ENCODE measurements at regions not wholly inside any gene's neighbourhood (a gene's known extent, or its start where the extent isn't known, plus 50 kb on each side); places are given as distances from the start of the nearest gene placed in this dataset.

DNA sequence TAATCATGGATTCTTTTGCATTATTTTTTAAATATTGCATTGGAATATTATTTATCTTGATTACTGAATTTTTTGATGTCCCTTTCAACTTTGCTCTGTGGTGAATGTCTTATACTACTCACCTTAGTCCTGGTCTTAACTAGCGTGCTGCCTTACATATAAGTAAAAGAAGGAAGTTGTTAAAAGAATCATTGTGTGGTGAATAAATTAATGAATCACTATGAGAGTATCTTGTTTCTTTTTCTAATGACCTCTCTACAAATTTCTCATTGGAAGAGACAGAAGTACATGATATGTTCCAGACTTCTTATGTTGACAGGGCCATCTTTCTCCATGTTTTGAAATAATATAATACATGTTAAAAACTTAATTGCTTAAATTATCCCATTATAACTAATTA lies 432.6 kb upstream of the MMADHC start:
- no peak overlapping the region for H2AFZ ChIP-seq (ENCODE audit: low read depth)
- H3K27ac ChIP-seq (ENCODE audit: low read depth in 2 of 2, low read length in 1 of 2), result no peak overlapping the region
- CTCF ChIA-PET, result no interaction called here
- no peaks in the 10 kb centered on the region for H3K9me2 ChIP-seq
- 86% methylated on average over 1 of the region's 1 CpG for WGBS (ENCODE audit: low lambda C conversion rate)
- no peak for DNase-seq
- POLR2A ChIA-PET, result no interaction called here
- no peaks in the 10 kb centered on the region for H3K79me2 ChIP-seq (ENCODE audit: insufficient read depth)
- TF ChIP-seq GABPA (IDR thresholded peaks at IDR 0.05; ENCODE audit: low read depth) (no peak), RXRA (IDR thresholded peaks at IDR 0.05; ENCODE audit: borderline replicate concordance, low read depth) (no peak), CHD2 (IDR thresholded peaks at IDR 0.05; ENCODE audit: low read length, partially characterized antibody) (no peak), FOXJ3 (CRISPR knock-in tag; IDR thresholded peaks at IDR 0.05) (no peak), POLR2AphosphoS5 (IDR thresholded peaks at IDR 0.05; ENCODE audit: low read depth, low read length) (no peak)
- H3K4me1 ChIP-seq (ENCODE audit: control insufficient read depth in 1 of 2, insufficient read depth in 2 of 2, low read depth in 1 of 2, low read length in 1 of 2), result no peaks in the 10 kb centered on the region
- no peaks in the 10 kb centered on the region for H4K20me1 ChIP-seq (ENCODE audit: insufficient read depth)
- no peaks in the 10 kb centered on the region for H3K36me3 ChIP-seq (replicated peaks in 1 of 2; ENCODE audit: control insufficient read depth in 1 of 2, insufficient read depth in 2 of 2, low read length in 1 of 2)
- no peaks in the 10 kb centered on the region for H3K9me3 ChIP-seq
- H3F3A ChIP-seq (replicated peaks; ENCODE audit: insufficient read depth), result no peaks in the 10 kb centered on the region
- H3K4me3 ChIP-seq (ENCODE audit: low read depth in 2 of 2, low read length in 1 of 2), result no peak overlapping the region
- H3K4me2 ChIP-seq, result no peak overlapping the region
- no peak overlapping the region for H3K9ac ChIP-seq
- H3K27me3 ChIP-seq (ENCODE audit: insufficient read depth), result no peaks in the 10 kb centered on the region

DNA sequence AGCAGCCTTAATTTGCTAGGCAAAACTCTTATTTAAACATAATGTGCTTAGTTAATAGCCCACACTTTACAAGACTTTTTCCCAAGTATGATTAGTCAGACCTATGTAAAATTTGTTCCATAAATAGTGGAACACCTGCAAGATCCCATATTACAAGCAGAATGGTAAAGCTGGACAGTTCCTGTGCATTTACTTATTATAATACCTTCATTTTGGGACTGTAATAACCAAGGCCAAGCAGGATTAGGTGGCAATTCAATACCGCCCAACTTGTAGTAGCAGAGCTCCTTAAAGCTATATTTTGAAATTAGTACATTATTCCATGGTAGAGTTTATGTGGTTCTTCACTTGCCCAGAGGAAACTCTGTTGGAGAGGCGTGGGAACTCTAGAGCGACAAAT lies 431.5 kb upstream of the MMADHC start:
- Histone ChIP-seq H3K4me2 (no peak overlapping the region), H3K4me1 (ENCODE audit: control insufficient read depth in 1 of 2, insufficient read depth in 2 of 2, low read depth in 1 of 2, low read length in 1 of 2) (no peaks in the 10 kb centered on the region), H3K9me3 (no peaks in the 10 kb centered on the region), H3K27ac (ENCODE audit: low read depth in 2 of 2, low read length in 1 of 2) (no peak overlapping the region), H3K4me3 (ENCODE audit: low read depth in 2 of 2, low read length in 1 of 2) (no peak overlapping the region), H3K36me3 (replicated peaks in 1 of 2; ENCODE audit: control insufficient read depth in 1 of 2, insufficient read depth in 2 of 2, low read length in 1 of 2) (no peaks in the 10 kb centered on the region), H2AFZ (ENCODE audit: low read depth) (no peak overlapping the region), H3K79me2 (ENCODE audit: insufficient read depth) (no peaks in the 10 kb centered on the region), H3K9me2 (no peaks in the 10 kb centered on the region), H3K27me3 (ENCODE audit: insufficient read depth) (no peaks in the 10 kb centered on the region), H4K20me1 (ENCODE audit: insufficient read depth) (no peaks in the 10 kb centered on the region), H3K9ac (no peak overlapping the region), H3F3A (replicated peaks; ENCODE audit: insufficient read depth) (no peaks in the 10 kb centered on the region)
- no peak for TF ChIP-seq SIN3A (IDR thresholded peaks at IDR 0.05; ENCODE audit: borderline replicate concordance, low read depth, low read length)
- TF ChIP-seq GABPA (IDR thresholded peaks at IDR 0.05; ENCODE audit: low read depth), result no peak
- no peak for TF ChIP-seq EP300 (IDR thresholded peaks at IDR 0.05; ENCODE audit: borderline replicate concordance in 1 of 2, low read depth in 1 of 2, low read length in 1 of 2)
- TF ChIP-seq RFX5 (IDR thresholded peaks at IDR 0.05; ENCODE audit: low read length), result no peak
- TF ChIP-seq RXRA (IDR thresholded peaks at IDR 0.05; ENCODE audit: borderline replicate concordance, low read depth), result no peak
- no peak for TF ChIP-seq GATA2 (CRISPR knock-in tag; IDR thresholded peaks at IDR 0.05)
- no peak for TF ChIP-seq YY1 (IDR thresholded peaks at IDR 0.05; ENCODE audit: low read depth)
- TF ChIP-seq TAF1 (IDR thresholded peaks at IDR 0.05; ENCODE audit: borderline replicate concordance, low read depth, low read length), result no peak
- TF ChIP-seq FOXM1 (IDR thresholded peaks at IDR 0.05; ENCODE audit: low read depth), result no peak
- ChIA-PET CTCF (no interaction called here), POLR2A (no interaction called here)
- WGBS (ENCODE audit: low lambda C conversion rate), result 100% methylated on average over 3 of the region's 3 CpGs
- DNase-seq, result no peak

DNA sequence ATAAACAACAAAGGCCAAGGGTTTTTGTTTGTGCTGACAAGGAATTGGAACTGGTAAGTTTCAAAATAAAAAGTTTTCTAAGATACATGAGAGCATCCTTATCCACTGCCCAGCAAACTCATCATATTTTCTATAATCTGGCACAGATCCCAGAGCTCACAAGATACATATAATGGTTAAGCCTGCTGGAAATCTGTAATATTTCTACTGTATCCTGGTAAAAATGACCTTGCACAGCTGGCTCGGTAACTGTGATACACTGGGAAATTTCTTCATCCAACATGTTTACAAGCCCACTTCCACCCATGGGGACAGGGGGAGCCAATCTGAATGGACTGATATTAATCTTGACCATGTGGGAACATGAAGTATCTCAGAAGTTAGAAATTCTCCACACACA lies 425.4 kb upstream of the MMADHC start:
- CTCF ChIA-PET, result no interaction called here
- Histone ChIP-seq H3K27me3 (ENCODE audit: insufficient read depth) (no peaks in the 10 kb centered on the region), H3K27ac (ENCODE audit: low read depth in 2 of 2, low read length in 1 of 2) (peak overlapping the region in 1 of 2 experiments; percentile 9; a peak in 1 of 4 replicates), H2AFZ (ENCODE audit: low read depth) (no peak overlapping the region), H3K9me2 (no peaks in the 10 kb centered on the region), H3K9ac (no peak overlapping the region), H3K4me1 (ENCODE audit: control insufficient read depth in 1 of 2, insufficient read depth in 2 of 2, low read depth in 1 of 2, low read length in 1 of 2) (no peaks in the 10 kb centered on the region; a peak in 1 of 4 replicates), H3K4me3 (ENCODE audit: low read depth in 2 of 2, low read length in 1 of 2) (no peak overlapping the region), H3K4me2 (no peak overlapping the region), H4K20me1 (ENCODE audit: insufficient read depth) (no peaks in the 10 kb centered on the region), H3K79me2 (ENCODE audit: insufficient read depth) (no peaks in the 10 kb centered on the region), H3F3A (replicated peaks; ENCODE audit: insufficient read depth) (no peaks in the 10 kb centered on the region), H3K36me3 (replicated peaks in 1 of 2; ENCODE audit: control insufficient read depth in 1 of 2, insufficient read depth in 2 of 2, low read length in 1 of 2) (no peaks in the 10 kb centered on the region), H3K9me3 (no peaks in the 10 kb centered on the region)
- POLR2A ChIA-PET, result no interaction called here
- TF ChIP-seq, protein P1, sequence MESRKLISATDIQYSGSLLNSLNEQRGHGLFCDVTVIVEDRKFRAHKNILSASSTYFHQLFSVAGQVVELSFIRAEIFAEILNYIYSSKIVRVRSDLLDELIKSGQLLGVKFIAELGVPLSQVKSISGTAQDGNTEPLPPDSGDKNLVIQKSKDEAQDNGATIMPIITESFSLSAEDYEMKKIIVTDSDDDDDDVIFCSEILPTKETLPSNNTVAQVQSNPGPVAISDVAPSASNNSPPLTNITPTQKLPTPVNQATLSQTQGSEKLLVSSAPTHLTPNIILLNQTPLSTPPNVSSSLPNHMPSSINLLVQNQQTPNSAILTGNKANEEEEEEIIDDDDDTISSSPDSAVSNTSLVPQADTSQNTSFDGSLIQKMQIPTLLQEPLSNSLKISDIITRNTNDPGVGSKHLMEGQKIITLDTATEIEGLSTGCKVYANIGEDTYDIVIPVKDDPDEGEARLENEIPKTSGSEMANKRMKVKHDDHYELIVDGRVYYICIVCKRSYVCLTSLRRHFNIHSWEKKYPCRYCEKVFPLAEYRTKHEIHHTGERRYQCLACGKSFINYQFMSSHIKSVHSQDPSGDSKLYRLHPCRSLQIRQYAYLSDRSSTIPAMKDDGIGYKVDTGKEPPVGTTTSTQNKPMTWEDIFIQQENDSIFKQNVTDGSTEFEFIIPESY (IDR thresholded peaks at IDR 0.05; ENCODE audit: borderline replicate concordance, low read depth), result no peak
- TF ChIP-seq TCF12 (IDR thresholded peaks at IDR 0.05), result no peak
- TF ChIP-seq MXI1 (IDR thresholded peaks at IDR 0.05; ENCODE audit: low read depth, low read length), result no peak
- TF ChIP-seq, protein P2, sequence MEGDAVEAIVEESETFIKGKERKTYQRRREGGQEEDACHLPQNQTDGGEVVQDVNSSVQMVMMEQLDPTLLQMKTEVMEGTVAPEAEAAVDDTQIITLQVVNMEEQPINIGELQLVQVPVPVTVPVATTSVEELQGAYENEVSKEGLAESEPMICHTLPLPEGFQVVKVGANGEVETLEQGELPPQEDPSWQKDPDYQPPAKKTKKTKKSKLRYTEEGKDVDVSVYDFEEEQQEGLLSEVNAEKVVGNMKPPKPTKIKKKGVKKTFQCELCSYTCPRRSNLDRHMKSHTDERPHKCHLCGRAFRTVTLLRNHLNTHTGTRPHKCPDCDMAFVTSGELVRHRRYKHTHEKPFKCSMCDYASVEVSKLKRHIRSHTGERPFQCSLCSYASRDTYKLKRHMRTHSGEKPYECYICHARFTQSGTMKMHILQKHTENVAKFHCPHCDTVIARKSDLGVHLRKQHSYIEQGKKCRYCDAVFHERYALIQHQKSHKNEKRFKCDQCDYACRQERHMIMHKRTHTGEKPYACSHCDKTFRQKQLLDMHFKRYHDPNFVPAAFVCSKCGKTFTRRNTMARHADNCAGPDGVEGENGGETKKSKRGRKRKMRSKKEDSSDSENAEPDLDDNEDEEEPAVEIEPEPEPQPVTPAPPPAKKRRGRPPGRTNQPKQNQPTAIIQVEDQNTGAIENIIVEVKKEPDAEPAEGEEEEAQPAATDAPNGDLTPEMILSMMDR (IDR thresholded peaks at IDR 0.05), result no peak
- no peak for TF ChIP-seq SMC3 (IDR thresholded peaks at IDR 0.05; ENCODE audit: low read depth, low read length)
- TF ChIP-seq FOXM1 (IDR thresholded peaks at IDR 0.05; ENCODE audit: low read depth), result no peak
- no peak for TF ChIP-seq RXRA (IDR thresholded peaks at IDR 0.05; ENCODE audit: borderline replicate concordance, low read depth)
- TF ChIP-seq, protein P3, sequence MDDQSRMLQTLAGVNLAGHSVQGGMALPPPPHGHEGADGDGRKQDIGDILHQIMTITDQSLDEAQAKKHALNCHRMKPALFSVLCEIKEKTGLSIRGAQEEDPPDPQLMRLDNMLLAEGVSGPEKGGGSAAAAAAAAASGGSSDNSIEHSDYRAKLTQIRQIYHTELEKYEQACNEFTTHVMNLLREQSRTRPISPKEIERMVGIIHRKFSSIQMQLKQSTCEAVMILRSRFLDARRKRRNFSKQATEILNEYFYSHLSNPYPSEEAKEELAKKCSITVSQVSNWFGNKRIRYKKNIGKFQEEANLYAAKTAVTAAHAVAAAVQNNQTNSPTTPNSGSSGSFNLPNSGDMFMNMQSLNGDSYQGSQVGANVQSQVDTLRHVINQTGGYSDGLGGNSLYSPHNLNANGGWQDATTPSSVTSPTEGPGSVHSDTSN (IDR thresholded peaks at IDR 0.05), result no peak
- no peak for TF ChIP-seq NFIC (IDR thresholded peaks at IDR 0.05; ENCODE audit: borderline replicate concordance)
- TF ChIP-seq EZH2phosphoT487 (IDR thresholded peaks at IDR 0.05; ENCODE audit: borderline replicate concordance, low read depth), result no peak
- no peak for TF ChIP-seq TAF1 (IDR thresholded peaks at IDR 0.05; ENCODE audit: borderline replicate concordance, low read depth, low read length)
- DNase-seq, result no peak
- 67% methylated on average over 1 of the region's 1 CpG for WGBS (ENCODE audit: low lambda C conversion rate)
